Neural crest cell (in vitro differentiated cells): ENCODE measurements at regions not wholly inside any gene's neighbourhood (a gene's known extent, or its start where the extent isn't known, plus 50 kb on each side); places are given as distances from the start of the nearest gene placed in this dataset.

ENCODE experiments used
- DNase-seq: peaks from one replicate; pipeline ENCODE4 v3.0.0; 2021; ENCODE audit warnings: low read depth, mixed read lengths, low spot score
- H3K27ac Mint-ChIP-seq: one replicate; pipeline ENCODE4 v1.8.0; 2021; ENCODE audit warnings: mild to moderate bottlenecking, mixed read lengths; ENCODE audit not compliant: unreplicated experiment
- H3K27me3 Mint-ChIP-seq: 2 replicates; pipeline ENCODE4 v1.8.0; 2021; ENCODE audit warnings: low read depth, mild to moderate bottlenecking, mixed read lengths
- H3K36me3 Mint-ChIP-seq: 2 replicates; pipeline ENCODE4 v1.8.0; 2021; ENCODE audit warnings: low read depth, mild to moderate bottlenecking, mixed read lengths
- H3K4me1 Mint-ChIP-seq: 2 replicates; pipeline ENCODE4 v1.8.0; 2021; ENCODE audit warnings: mixed read lengths
- H3K4me3 Mint-ChIP-seq: one replicate; pipeline ENCODE4 v1.8.0; 2021; ENCODE audit warnings: mild to moderate bottlenecking, mixed read lengths
- H3K9me3 Mint-ChIP-seq: 2 replicates; pipeline ENCODE4 v1.8.0; 2021; ENCODE audit warnings: mixed read lengths
- CTCF ChIP-seq: fragments of 200-600 bp; sonication (generic); conservative IDR thresholded peaks from 2 replicates; pipeline ENCODE4 v1.5.0; 2021; ENCODE audit warnings: antibody characterized with exemption, mild to moderate bottlenecking

DNA sequence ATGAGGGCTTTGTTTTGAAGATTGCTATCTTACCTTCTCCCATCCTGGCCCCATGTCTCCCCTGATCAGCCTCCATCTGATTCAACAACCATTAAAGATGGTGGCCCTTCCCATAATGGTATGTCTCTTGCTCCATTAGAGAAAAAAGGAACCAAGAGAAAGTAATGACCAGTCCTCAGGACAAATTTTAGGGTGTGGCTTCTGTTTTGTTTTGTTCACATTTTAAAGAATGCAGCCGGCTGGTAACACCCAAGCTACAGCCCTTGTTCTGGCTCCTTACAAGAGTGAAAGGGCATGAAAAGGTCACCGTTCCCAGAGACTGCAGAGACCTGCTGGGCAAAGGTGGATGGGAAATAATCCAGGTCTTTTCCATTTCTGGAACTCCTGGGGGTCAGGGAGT is 287.9 kb upstream of the NEBL start:
- no peak for TF ChIP-seq CTCF
- no peak overlapping the region for H3K4me3 Mint-ChIP-seq
- peaks cover 7% of the 10 kb centered on the region for H3K36me3 Mint-ChIP-seq
- H3K27ac Mint-ChIP-seq = no peak overlapping the region
- H3K27me3 Mint-ChIP-seq = no peaks in the 10 kb centered on the region
- no peak for DNase-seq
- H3K4me1 Mint-ChIP-seq = peaks cover 10% of the 10 kb centered on the region
- H3K9me3 Mint-ChIP-seq = peaks cover 2% of the 10 kb centered on the region

DNA sequence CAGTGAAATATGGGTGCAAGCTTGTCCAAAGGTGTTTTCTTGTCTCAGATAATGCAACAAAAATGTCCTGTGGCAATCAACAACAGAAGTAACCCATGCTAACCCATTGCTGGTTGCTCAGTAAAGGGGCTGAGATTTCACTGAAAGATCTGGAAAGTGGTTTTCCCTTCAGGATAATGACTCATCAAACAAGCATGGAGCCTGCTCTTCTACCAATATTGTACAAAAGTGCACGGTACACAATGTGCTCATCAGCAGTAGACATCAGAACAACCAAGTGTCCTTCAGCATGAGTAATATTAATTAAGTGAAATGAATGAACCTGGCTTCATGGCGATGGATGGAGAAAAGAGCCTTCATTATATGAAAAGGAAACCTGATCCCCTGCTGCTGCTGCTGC is 287.1 kb upstream of the NEBL start:
- Mint-ChIP-seq H3K27ac (no peak overlapping the region), H3K4me3 (no peak overlapping the region), H3K36me3 (peaks cover 12% of the 10 kb centered on the region), H3K4me1 (peaks cover 10% of the 10 kb centered on the region), H3K27me3 (peaks cover 2% of the 10 kb centered on the region), H3K9me3 (peaks cover 6% of the 10 kb centered on the region)
- no peak for TF ChIP-seq CTCF
- no peak for DNase-seq

- Mint-ChIP-seq H3K4me3 (no peak overlapping the region), H3K4me1 (peaks cover 10% of the 10 kb centered on the region), H3K36me3 (peaks cover 15% of the 10 kb centered on the region), H3K27me3 (peaks cover 2% of the 10 kb centered on the region), H3K27ac (no peak overlapping the region), H3K9me3 (peaks cover 6% of the 10 kb centered on the region)
- no peak for TF ChIP-seq CTCF
- DNase-seq = no peak
These were observed 285.9 kb upstream of the NEBL start for GRCh38 chr10:21183025-21183424.

DNA sequence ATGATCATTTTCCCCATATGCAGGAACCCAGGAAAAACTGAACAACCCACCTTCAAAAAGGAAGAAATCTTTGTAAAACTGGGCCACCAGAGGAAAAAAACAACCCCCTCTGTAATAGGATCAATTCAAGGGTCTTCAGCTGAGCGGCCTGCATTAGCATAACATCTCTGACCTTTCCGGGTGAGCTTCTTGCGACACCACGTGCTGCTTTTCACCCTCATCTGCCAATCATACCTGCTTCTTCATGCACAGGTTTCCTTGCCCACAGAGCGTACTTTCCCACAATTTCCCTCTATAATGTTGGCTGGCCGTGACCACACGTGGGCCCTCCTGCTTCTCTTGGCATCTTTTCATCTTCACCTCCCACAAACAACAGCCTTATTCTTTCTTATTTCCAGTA is 284.3 kb upstream of the NEBL start:
- H3K4me1 Mint-ChIP-seq = peaks cover 18% of the 10 kb centered on the region
- TF ChIP-seq CTCF = no peak
- H3K9me3 Mint-ChIP-seq = peaks cover 9% of the 10 kb centered on the region
- peaks cover 4% of the 10 kb centered on the region for H3K27me3 Mint-ChIP-seq
- H3K4me3 Mint-ChIP-seq = peak overlapping the region; percentile 1
- DNase-seq = no peak
- H3K27ac Mint-ChIP-seq = no peak overlapping the region
- H3K36me3 Mint-ChIP-seq = peaks cover 15% of the 10 kb centered on the region

- H3K27ac Mint-ChIP-seq = no peak overlapping the region
- no peak for TF ChIP-seq CTCF
- peaks cover 9% of the 10 kb centered on the region for H3K9me3 Mint-ChIP-seq
- no peak overlapping the region for H3K4me3 Mint-ChIP-seq
- peaks cover 10% of the 10 kb centered on the region for H3K27me3 Mint-ChIP-seq
- no peak for DNase-seq
- H3K4me1 Mint-ChIP-seq = peaks cover 25% of the 10 kb centered on the region
- H3K36me3 Mint-ChIP-seq = peaks cover 15% of the 10 kb centered on the region
These were observed 283.5 kb upstream of the NEBL start for GRCh38 chr10:21180604-21181003.
